ENCODE measurements at regions not wholly inside any gene's neighbourhood (a gene's known extent, or its start where the extent isn't known, plus 50 kb on each side); places are given as distances from the start of the nearest gene placed in this dataset.
A peak's percentile ranks its signal among the peaks of the same experiment; 100 is the strongest.

DNA sequence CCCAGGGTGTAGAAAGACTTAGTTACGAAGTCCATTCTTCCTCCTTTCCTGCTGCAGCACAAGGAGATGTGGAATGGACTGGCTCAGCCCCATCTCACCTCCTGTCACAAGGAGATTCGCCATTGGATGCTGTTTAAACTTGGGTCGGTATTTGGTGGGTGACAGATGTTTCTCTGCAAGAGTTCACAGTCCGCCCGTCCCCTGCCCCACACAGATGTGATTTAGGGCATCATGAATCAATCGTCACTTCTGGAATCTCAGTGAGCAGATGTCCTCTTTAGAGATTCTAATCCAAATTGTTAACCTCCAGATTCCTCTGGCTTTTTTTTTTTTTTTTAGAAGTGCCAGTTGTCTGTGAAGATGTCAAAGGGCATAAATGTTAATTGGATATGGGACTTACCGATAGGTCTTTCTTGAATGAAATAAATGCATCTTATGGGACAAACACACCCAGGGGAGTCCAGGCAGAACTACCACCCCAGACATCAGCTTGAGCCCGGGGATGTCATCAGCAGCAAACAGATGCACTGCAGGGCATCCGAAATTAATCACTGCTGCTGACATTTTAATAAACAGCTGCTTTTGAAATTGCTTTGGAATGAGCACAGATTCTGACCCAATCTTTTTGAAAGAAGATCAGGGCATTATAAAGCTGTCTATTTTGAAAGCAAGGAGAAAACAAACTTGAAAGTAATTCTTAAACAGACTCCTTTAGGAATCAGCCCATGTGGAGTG lies 117.6 kb upstream of the CDH4 start:
- DNase-seq, result no peak

DNA sequence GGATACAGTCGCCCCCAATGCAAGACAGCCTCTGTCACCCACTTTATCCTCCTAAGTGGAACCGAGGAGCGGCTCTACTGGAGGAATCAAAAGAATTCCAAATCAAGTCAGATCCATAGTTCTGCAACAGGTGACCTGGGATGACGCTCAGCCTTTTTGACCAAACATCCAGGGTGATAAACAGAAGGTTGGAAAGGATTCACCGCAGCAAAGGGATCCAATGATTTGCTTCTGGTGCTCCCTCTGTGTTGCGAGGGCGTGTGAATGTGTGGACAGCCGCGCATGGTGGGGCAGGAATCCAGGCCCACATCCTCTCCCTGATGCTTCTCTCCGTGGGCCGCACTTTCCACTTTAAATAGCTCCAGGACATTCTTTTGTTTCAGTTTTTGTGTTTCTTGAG lies 116.8 kb upstream of the CDH4 start:
- DNase-seq, result no peak

DNA sequence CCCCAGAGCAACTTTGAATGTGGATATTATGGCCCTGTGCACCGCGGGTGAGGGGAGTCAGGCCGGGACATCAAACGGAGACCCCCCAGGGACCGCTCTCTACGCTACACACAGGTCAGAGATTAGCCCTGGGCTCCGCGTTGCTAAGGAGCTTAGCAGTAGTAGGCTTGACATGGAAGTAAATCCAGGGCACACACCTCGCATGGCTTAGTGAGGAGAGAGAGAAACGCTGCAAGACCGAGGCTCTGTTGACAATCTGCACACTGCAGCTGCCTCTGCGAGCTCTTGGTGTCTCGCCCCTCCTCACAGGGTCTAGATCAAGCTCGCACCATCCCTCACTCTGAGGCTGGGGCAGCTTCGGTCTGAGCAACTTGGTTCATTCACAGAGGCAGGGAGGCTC lies 116.1 kb upstream of the CDH4 start:
- no peak for DNase-seq

DNA sequence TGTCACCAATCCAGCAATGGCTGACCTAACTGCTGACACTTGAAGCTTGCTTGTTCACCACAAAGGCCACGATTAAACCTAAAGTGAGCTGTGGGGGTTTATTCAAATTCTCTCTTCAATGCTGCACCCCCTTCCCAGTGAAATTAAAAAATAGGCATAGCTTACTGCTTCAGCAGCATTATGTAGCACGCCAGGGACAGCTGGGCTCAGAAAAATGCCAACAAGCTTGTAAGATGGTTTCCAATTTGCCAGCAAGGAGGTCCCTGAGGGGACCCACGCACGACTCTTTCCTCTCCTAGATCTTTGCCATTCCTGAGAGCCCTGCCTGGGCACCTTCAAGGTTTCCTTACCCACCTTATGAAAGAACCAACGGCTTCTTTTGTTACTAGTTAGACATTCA lies 113.5 kb upstream of the CDH4 start:
- no peak for DNase-seq

DNA sequence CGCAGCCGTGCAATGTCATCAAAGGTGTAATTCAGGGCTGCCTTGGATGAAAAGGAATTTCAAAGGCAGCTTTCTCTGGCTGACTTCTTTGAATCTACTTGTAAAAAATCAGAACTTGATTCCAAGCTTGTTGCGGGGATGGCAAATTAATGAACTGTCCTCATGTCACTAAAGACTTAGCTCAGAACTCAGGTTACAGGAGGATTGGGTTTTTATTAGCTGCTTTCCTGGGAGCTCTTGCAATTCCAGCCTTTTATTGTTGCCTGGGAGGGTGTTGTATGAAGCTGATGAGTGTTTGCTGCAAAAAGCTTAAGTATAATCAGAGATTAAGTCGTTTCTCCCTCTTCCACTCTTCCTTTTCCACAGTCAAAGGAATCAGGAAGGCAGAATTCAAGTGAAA lies 113.0 kb upstream of the CDH4 start:
- no peak for DNase-seq

DNA sequence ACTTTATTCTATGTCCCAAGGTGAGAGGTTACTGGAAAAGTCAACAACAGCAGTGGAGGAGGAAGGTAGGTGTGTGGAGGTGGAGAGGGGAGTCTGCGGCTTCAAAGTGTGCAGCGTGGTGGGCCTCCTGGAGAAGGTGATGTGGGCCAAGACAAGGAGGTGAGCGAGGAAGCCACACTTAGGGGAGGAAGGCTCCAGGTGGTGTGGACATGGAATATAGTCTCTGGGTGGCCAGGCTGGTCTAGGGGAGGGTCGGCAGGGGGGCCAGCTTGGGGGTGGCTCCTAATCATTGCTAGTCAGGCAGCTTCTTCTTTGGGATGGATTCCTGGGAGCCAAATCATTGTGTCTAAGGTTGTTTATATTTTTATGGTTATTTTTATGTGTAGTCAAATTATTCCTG lies 111.5 kb upstream of the CDH4 start:
- DNase-seq, result no peak

DNA sequence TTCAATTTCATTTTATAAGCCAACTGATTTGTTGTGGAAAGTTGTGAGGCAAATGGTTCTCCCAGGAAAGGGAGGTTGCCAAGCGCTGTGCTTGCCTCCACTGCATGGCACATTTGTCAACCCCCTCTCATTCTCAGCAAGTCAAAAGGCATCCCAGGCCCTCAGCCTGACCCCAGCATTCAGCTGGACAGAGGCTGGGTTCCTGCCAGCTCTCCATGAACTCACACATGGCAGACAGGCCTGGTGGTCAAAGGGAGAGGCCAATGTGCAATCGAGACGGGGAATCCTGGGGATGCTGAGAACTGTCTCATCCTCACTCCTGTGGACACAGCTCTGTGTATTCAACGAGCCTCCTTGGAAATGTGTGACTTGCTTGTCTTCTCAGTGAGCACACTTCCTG lies 106.0 kb upstream of the CDH4 start:
- no peak for DNase-seq

DNA sequence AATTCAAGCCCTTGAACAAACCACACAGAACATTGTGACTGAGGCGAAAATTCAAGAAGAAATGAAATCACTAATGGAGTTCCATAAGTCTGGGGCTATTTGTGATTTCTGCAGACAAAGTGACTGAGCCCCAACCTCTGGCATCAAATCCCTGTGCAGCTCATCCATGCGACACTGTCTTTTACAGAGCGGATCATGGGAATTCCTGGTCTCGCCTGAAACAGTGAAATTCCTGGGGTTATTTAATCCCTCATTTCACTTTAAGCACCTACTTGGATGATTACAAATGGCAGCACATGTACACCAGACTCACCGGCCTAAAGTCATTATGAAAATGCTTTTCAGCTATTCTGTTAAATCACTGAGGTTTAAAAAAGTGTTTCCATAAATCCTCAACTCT lies 102.4 kb upstream of the CDH4 start:
- no peak for DNase-seq

DNA sequence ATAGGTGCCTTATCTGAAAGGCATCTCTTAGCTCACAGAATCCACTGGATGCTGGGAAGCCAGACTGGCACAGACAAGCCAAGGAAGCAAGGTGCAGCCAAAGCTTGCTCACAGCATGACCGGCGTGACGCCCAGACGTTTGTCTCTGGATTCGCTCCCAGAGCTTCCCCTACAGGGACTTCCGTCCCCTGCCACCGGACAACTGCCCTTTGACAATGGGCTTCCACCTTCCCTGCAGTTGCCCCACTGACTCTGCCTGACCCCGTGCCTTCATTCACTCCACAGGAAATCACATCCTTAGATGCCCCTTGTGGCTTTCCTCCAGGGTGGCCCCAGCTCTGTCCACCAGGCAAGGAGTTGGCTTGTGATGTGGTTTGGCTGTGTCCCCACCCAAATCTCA lies 94.8 kb upstream of the CDH4 start:
- DNase-seq, result no peak

DNA sequence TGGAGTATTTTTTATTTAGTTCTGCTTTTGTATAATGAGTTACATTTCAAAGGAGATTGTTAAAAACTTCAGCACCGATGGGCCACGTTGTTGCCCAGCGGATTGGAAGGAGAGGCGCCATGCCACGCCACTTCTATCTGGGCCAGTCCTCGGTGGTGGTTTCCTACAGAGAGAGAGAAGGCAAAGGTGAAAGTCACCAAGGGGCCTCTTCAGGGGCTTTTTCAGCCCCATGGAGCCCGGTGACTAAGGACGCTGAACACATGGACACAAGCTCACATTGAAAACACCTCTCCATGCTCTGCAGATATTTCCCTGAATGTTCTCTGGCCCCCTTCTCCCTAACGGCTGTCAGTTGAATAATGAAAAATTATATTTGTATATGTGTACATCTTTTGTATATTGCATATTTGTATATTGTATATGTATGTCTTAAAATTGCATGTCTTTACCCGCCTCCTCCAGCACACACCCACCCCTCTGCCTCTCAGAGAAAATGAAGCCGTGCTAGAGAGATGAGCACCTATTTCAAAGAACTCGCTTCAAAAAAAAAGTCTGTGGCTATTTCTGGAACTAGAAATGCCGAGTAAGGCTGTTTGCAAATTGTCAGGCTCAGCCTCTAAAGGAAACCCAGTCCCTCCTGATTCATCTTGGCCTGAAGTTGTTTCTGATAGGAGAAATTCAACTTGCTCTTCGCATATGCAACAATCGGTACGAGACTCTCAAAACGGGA lies 91.9 kb upstream of the CDH4 start:
- DNase-seq, result no peak

DNA sequence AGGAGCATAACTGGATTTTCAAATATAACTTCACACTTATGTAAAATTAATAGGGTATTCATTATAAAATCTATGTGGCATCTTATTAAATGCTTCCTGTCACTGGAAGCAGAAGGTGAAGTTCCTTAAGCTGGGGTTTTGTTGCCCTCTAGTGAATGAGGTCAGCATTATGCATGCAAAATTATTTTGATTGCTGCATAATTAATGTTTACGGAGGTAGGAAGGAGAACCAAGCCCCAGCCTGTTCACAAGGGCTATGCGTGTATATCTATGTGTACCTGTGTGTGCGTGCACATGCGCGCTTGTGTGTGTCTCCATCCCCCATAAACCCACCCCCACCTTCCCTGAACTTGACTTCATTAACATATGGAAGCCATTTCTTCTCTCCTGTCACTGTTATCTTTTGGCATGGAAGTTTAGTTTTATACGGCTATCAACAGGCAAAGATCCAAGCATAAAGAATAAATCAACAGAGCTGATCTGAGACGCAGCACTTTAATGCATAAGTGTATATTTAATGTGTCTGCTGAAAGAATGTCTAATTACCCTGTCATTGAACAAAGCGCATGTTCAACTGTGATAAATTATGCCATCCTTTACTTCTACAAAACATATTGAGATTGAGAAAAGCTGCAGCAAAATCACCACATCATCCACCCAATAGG lies 90.2 kb upstream of the CDH4 start:
- no peak for DNase-seq

DNA sequence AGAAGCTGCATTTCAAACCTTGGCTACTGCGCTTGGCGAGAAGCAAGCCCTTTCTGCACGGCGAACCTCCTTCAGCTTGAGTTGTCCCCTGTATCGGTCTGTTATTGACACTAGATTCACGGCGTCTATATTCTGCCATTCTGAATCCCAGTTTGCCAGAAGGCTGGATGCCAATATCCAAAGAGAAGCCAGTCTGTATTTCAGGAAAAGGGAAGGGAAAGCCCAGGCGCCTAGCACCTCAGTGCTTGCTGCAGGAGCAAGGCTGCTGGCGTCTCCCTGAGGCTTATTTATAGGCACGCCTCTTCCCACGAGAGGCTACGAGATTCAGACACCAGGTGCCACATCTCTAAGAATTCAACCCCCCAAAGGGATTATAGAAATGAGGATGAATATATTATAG lies 89.6 kb upstream of the CDH4 start:
- DNase-seq, result no peak

DNA sequence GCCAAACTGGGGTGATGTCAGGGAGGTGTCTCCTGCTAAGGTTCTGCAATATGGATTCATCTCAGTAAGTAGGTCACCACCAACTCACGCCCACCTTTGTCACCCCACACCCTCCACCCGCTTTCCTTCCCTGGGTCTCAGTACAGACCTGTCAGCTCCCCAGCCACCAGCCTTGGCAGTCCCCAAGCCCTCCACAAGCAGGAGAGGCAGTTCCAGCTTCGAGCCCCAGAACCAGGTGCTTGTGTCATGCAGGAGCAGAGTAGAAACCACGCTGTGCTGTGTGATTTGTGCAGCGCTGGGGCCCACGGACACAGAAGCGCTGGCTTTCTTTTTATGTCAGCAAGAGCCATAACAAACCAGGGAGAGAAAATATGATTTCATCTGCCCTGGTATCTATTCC lies 89.0 kb upstream of the CDH4 start:
- DNase-seq, result no peak

DNA sequence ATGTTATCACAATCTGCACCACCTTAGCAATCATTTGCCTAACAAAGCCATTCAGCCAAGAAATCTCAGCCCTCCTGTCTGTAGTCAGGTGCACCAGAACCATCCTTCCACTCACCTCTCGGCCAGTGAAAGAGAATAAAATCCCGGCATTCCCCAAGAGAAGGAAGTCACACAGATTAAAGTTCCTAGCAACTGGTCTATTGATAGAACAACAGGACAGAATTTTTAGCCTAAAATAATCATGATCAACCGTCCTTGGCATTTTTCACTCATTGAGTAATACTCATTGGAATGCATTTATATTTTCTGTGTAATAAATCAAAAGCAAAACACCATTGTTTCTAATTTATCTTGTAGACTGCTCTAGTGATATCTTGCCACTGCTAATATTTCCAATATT lies 85.7 kb upstream of the CDH4 start:
- DNase-seq, result peak; percentile 45

DNA sequence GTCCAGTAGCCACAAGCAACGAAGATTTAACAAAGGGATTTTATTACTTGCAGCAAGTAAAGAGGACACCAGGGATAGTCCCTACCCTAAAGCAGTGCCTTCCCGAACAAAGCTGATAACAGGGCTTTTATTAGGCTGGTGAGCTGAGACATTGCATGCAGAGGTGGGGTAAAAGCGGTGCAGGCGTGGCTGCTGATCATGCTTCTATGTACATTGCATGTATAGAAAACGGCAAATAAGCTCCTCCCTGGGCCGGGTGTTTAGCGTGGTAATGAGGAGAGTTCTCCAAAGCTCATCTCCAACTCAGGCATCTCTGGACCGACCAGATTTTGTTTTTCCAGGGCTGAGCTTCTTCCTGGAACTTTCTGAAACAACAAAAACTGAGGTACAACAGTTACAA lies 83.5 kb upstream of the CDH4 start:
- DNase-seq, result no peak

DNA sequence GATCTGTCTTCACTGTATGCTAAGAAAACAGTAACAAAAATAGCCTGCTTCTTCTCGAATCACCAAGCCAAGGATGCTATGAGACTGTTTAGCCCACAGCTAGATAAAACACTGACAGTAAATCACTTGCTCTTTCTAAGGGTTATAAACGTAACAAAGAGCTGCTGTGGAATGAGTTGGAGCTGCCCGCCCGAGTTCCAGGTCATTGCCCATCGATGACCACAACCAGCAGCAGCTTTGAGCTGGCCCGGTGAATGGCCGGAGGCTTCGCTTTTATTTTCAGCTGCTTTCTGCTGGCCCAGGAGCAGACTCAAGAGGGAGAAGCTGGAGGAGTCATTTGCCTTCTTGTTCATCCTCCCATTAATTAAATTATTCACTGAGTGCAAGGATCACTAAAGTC lies 82.2 kb upstream of the CDH4 start:
- no peak for DNase-seq

DNA sequence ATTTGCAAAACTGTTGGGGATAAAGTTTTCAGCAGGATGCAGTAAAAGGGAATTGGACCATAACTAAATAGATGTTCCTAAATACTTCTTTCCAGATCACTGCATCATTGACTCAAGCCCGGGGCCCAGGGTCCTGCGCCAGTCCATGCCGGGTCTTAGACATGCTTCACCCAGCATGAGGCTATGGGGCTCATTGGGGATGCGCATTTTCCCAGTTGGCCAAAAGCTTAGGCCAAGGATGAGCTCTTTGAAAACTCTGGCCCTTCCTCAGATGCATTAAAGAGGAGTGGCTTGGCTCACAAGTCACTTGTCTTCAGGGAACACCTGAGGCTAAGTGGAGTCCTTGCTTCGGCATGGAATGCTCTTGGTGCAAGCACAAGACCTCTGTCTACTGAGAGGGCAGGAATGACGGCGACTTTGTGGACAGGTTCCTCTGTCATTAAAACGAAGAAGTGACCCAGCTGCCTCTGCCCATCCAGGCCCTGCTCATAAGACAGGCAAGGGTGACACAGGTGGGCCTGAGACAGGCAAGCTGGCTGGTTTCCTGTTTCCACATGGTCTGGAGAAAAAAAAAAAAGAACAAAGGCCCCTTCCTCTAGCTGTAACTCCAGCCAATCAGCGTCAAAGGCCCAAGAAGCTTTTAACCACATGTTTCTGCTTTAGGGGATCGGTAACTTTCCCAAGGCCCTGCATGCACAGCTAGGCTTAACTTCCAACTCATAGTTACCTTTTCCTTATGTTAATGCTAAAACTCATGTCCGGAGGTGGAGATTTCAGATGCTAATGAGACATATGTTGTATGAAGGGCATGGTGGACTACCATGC lies 81.4 kb upstream of the CDH4 start:
- DNase-seq, result no peak

DNA sequence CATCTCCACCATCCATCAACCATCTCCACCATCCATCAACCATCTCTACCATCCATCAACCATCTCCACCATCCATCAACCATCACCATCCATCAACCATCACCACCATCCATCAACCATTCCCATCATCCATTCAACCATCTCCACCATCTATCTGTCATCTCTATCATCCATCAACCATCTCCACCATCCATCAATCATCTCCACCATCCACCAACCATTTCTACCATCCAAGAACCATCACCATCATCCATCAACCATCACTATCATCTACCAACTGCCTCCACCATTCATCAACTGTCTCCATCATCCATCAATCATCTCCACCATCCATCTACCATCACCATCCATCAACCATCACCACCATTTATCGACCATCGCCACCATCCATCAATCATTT lies 78.8 kb upstream of the CDH4 start:
- no peak for DNase-seq

DNA sequence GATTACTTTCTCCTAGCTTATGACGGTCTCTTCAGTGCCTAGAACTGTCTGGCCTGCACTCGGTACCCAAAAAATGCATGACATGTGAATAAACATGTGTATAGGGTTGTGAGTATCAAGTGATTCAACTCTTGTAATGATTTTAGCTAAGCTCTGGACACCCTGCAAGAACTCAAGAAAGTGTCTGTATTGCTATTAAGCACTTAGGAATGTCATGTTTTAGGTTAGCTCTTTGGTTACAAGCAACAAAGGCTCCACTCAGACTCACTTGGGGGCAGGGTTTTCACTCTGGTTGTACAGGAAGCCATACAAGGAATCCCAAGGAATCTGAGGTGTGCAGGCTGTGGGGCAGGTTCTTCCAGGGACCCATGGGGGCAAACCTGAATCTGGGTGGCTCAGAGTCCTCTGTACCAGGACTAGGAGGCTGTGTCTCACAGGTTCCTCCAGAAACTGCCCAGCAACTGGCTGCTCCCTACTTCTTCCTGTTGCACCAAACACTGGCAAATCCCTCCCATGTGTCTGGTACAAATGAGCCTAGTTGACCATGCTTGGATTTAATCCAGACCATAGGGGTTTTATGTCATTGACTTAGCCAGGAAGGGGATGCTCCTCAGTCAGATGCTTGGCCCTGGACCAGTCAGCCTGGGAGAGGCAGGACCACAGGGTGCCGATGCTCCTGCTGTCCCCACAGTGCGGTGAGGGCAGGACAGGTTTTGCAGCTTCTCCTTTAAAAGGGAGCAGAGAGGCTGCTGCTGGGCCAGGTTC lies 77.9 kb upstream of the CDH4 start:
- DNase-seq, result peak; percentile 78

DNA sequence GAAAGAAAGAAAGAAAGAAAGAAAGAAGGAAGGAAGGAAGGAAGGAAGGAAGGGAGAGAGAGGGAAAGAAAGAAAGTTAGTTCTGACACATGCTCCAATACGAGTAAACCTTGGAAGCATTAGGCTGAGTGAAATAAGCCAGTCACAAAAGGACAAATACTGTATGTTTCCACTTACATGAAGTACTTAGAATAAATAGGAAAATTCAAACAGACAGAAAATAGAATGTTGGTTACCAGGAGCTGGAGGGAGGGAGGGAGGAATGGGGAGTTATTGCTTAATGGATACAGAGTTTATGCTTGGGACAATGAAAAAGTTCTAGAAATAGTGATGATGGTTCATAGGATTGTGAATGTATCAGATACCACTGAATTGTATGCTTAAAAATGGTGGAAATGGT lies 75.2 kb upstream of the CDH4 start:
- DNase-seq, result no peak

DNA sequence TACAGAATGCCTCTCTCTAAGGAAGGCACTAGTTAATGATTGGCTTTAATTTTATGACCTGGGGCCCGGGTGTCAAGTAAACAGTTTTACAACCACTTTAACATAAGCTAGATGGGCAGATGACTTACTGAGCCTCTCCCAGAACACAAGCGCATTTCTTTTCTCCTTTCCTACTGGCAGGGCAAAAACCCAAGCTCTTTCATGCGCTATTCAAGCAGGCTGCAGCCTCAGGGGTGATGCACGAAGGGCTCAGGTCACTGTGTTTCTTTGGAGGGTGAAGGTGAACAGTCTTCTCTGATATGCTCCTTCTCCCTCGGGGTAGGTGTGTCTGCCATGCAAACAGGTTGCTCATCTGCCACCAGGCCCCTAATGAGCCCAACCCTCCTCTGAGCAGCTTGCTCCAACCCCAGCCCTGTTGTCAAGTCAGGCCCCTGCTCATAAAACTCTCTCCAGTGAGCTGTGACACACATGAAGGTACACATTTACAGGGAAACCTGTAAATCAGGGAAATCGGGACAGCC lies 73.5 kb upstream of the CDH4 start:
- no peak for DNase-seq

DNA sequence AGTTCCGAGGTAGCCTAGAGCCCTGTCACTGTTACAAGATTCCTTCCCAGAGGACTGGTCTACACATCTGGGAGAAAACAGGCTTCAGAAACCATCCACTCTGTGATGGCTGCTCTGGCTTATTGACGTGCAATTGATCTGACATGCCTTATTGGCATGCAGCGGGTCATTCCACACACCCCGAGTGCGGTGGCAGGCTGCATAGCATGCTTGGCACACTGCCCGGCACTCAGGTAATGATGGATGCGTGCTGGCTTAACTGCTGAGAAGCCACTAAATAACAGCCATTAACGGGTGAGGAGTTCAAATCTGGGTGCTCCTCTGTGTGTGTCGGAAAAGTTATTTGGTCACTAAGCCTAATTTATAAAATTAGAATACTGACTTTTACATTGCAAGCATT lies 67.9 kb upstream of the CDH4 start:
- DNase-seq, result no peak

Measured in fibroblast of skin of abdomen (primary cell).